ENCODE measurements at regions not wholly inside any gene's neighbourhood (a gene's known extent, or its start where the extent isn't known, plus 50 kb on each side); places are given as distances from the start of the nearest gene placed in this dataset.

- DNase-seq (ENCODE audit: low read depth) = no peak
Measured at GRCh38 chr1:172952516-172952915, 98.2 kb downstream of the TNFSF18 start.

DNA sequence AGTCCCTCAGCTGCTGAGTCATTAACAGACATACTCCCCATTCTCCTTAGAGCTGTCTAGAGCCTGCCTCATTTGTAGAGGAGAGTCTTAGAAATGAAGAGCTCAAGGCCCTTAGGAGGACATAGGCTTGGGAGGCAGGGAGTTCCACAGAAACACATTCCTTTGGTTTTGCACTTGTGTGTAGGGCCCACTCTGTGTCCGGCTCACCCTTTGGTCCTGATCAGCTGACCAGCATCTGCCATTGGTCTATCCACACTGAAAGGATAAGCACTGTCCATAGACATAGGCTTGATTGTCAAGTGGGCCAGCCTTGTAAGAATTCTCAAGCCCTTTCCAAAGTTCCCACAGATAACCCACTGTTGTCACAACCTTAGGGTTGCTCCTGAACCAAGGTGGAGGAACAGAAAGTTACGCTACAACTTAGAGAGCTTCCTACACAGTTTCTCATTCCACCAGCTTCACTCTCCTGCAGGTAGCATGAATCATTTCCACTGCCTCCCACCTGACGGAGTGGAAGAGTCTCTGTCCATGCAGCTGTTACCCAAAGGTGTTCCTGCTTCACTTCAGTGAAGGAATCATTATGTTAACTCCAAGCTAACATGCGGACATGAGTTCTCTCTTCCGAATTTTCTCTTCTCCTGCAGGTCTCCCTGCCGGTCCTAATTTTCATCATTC is 96.1 kb downstream of the TNFSF18 start:
- no peak for DNase-seq (ENCODE audit: low read depth)

- DNase-seq (ENCODE audit: low read depth) = no peak
Measured at GRCh38 chr1:172955161-172955815, 95.5 kb downstream of the TNFSF18 start.

- DNase-seq (ENCODE audit: low read depth) = no peak
Measured at GRCh38 chr1:172956871-172957270, 93.9 kb downstream of the TNFSF18 start.

DNA sequence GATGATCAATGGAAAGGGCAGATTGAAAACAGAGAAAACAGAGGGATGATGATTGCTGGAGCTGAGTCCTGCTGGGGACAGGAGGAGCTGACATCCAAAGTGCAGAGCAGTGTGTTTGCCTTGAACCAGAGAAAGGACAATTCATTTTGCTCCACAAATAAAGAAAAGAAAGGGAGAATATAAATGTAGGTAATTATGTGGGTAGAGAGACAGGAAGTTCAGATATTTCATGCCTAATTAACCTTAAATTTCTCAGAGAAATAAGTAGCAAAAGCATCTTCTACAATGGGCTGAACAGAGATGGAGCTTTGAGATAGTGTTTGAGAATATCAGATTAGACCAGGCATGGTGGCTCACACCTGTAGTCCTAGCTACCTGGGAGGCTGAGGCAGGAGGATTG is 93.2 kb downstream of the TNFSF18 start:
- no peak for DNase-seq (ENCODE audit: low read depth)

DNA sequence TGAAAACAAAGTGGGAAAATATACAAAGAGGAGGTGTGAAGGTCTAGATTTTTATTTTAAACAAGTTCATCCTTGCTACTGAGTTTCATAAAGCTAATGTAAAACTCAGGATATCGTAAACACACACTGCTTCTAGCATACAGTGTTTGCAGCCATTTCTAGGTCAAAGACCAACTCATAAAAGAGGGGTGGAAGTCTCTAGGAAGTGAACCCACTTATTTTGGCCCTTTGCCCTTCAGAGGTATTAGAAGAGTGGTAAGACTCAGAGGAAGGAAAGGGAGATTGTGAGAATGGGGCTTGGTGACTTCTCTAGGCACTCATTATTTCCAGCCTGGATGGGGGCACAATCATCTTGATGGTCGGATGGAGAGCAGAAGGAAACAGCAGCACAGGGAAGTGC is 91.2 kb downstream of the TNFSF18 start:
- DNase-seq (ENCODE audit: low read depth) = no peak

DNA sequence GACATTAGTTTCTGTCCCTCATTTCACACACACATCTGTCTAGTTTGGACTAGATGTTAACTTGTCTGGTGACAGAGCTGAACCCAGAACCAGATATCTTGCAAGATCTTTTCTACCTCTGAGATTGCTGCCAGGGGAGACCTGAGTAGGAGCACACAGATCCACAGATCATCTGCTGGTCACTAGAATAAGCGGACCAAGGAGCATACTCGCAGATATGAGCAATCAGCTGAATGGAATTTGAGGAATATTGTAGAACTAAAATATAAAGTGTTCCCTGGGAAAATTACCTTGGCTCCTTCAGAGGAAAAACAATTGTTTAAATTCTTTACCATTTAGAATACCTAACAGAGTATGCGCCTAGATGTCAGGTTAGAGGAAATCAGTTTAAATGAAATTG is 90.7 kb downstream of the TNFSF18 start:
- DNase-seq (ENCODE audit: low read depth) = no peak

DNA sequence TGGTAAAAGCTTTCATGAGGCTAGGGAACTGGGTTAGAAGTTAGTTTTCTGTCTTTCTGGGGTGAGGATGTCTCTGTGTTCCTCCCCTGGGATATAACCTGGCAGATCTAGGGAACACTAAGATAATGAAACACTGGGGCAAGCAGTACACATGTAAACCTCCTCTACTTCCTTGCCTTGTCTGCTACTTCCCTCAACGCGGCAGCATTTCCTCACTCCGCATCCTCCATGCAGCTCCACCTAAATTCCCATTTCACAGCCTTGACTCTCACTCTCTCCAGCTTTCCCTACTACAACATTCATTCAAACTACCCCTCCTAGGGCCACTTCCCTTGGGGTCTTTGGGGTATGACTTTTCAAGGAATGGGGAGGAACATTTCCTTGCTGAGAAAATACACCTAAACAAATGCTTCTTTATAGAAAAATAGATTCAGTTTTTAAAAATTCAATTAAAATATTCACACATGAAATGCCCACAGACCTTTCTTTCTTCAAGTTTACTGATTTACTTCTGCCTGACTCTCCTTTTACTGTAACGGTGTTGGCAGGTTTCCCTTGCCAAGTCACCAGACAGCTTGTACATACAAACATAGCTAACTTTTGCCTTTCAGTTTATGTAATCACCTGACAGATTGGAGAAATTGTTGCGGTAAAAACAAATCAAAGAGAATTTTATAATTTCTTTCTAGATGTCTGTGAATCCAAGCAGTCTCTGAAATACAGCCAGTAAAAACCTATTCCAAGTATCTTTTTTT is 90.1 kb downstream of the TNFSF18 start:
- no peak for DNase-seq (ENCODE audit: low read depth)

DNA sequence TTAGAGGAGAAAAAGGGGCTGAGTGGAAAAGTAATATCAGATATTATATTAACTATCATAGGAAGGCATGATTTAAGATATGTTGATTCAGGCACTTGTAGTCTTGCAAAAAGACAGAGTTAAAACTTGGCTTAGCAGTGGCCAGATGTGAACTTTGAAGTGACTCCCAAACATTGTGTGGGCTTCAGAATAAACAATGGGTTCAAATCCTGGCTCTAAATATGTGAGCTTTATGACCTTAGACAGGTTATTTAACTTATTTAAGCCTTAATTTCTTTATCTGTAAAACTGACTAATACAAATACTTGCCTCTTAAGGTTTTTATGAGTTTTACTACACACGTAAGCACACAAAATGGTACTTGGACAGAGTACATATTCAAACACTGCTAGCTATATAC is 85.9 kb downstream of the TNFSF18 start:
- DNase-seq (ENCODE audit: low read depth) = no peak

DNA sequence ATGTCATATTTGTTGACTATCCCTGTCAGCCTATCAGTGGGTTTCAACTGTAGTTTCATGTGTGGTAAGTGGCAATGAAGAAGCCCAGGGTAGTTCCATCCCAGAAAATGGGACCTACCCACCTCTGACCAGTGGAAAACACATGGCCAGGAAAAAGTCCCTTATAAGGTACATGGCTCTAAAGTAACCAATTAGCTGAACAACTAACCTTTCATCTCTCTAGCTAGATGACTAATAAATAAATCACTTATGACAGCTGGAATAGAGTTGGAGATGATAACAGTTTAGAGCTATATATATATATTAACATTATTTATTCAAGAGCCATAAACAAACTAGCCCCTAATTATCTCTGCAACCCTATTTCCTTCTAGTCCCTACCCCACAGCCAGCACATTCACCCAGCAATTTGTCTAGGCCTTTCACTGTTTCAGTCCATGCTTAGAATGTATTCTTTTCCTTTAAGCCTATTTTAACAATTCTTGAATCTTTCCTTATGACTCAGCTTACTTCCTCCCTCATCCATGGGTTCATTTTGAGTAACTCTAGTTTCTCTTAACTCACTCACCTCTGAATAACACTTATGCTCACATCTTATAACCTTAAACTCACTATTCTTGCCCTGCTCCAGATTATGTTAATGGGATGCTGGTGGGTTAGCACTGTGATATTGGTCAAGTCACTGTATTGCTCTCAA is 83.7 kb downstream of the TNFSF18 start:
- DNase-seq (ENCODE audit: low read depth) = no peak

DNA sequence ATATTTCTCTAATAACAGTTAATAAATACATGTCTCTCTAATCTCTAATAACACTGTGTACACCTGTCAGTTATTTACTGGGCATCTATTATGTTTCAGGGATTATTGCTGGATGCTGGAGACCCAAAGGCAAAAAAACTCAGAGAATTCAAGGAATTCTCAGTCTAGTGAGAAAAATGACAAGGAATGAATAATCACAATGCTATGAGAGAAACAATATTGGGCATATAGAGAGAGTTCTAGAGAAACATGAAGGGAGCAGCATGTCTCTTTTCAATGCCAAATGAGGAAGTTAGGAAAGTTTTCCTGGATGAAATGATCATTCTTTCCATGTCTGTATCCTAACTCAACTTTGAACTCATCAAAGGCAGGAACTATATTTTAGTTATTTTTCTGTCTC is 82.8 kb downstream of the TNFSF18 start:
- DNase-seq (ENCODE audit: low read depth) = no peak

GRCh38 chr1:172969611-172970010 is 81.1 kb downstream of the TNFSF18 start:
- no peak for DNase-seq (ENCODE audit: low read depth)

GRCh38 chr1:172970186-172970585 is 80.6 kb downstream of the TNFSF18 start:
- DNase-seq (ENCODE audit: low read depth) = no peak

GRCh38 chr1:172971241-172971640 is 79.5 kb downstream of the TNFSF18 start:
- no peak for DNase-seq (ENCODE audit: low read depth)

- DNase-seq (ENCODE audit: low read depth) = no peak
Measured at GRCh38 chr1:172972258-172972657, 78.5 kb downstream of the TNFSF18 start.

DNA sequence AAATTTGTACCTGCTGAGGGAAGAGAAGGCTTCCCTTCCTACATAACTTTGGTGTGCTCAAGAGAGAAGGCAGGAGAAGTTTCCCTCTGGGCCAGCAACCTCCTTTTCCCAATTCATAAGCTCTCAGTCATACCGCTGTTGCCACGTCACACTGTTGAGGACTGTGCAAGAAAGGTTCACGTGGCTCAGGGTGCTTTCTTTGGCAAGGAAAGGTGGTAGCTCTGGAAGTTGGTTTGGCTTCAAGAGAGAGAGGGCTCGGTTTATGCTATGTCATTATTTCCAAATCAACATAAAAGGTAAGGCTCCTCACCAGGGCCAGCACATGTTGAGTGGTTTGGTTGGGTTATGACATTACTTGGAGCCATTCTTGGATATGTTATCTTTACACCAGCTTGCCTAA is 77.3 kb downstream of the TNFSF18 start:
- no peak for DNase-seq (ENCODE audit: low read depth)

DNA sequence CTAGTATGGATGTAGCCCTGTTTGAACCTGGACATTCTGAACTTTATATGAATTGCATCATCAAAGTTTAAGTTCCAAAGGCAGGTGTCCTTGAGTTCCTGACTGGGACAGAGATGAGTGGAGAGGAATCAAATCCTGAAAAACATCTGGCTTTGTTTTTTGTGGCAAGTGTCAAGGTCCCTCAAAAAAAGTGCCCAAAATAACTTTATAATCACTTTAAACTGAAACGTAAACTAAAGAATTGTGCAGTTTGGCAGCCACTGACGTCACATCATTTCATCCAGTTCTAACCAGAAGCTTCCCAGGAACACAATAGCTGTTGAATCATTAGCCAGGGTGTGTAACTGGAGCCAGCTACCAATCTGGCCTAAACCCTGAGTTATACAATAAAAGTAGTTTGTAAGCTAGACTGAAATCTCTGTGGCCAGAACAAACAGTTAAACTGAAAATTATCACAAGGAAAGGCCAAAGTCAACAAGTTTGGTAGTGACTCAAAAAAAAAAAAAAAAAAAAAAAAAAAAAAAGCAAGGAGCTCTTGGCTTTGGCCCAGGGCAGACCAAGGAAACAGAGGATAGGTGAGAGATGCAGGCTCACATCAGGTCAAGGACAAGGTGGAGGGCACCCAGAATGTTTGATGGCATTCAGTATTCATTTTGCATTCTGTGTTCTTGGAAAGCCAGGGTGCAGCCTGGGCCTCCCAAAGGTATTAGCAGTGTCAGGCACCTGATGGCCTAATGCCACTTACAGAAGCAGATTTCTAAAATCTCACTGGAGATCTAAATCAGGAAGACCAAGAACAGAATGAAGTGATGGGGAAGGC is 74.3 kb downstream of the TNFSF18 start:
- no peak for DNase-seq (ENCODE audit: low read depth)

DNA sequence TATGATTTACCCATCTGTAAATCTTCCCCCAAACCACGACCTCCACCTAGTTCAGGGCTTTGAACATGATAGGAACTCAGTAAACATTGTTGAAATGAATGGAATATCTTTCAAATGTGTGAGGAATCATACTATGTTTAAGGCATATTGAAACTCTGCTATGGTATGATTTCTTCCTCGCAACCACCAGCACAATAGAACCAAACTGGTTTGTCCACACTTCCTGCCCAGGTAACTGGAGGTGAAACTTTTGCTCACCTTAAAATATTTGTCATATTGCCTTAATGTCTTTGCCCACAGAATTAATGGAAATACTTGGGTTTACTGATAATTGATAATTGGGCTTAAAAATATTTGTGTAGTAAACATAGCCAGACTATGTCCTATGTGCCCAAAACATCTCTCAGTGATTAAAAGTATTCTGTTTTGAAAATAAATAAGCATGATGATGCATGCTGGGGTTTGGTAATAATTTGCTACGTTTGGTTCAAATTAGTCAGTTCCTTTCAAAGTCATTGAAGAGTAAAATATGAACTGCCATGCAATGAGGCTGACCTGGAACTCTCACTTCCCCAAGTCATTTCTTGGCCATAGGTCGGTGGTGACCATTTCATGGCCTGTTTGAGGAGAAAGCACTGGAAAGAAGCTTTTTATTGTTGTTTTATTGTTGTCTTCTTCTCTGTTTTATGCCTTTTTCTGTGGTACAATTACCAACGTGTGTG is 73.3 kb downstream of the TNFSF18 start:
- no peak for DNase-seq (ENCODE audit: low read depth)

- no peak for DNase-seq (ENCODE audit: low read depth)
Measured at GRCh38 chr1:172978595-172978994, 72.1 kb downstream of the TNFSF18 start.

GRCh38 chr1:172979828-172980227 is 70.9 kb downstream of the TNFSF18 start:
- no peak for DNase-seq (ENCODE audit: low read depth)

DNA sequence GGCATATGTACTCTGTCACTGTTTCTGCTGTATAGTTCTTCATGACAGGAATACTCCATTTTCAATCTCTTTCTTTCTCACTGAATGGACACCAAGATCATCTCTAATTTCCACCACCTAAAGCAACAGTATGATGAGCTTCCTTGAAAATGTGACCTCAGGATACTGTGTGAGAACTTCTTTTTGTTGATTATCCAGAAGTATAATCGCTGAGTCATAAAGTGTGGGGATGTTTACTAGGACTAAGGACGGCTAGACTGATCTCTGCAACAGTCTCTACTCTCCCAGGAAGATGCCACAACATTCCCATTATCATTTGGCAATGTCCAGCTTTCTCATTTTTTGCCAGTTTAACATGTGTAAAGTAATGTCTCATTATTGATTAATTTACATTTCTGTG is 70.3 kb downstream of the TNFSF18 start:
- no peak for DNase-seq (ENCODE audit: low read depth)
